Stimulated activated CD8-positive, alpha-beta memory T cell treated with anti-CD3 and anti-CD28 coated beads, Interleukin-2, amount 100 ng/mL, for 48 hours (primary cell): ENCODE measurements at regions not wholly inside any gene's neighbourhood (a gene's known extent, or its start where the extent isn't known, plus 50 kb on each side); places are given as distances from the start of the nearest gene placed in this dataset.

ENCODE experiments used
- DNase-seq, 2 donors: peaks; one replicate each; pipeline ENCODE4 v3.0.0-alpha.2; 2020; ENCODE audit warnings: low read depth in 2 of 2

- no peak for DNase-seq
Observed at GRCh38 chrX:57204306-57204705, 67.1 kb upstream of the SPIN2A start.

DNA sequence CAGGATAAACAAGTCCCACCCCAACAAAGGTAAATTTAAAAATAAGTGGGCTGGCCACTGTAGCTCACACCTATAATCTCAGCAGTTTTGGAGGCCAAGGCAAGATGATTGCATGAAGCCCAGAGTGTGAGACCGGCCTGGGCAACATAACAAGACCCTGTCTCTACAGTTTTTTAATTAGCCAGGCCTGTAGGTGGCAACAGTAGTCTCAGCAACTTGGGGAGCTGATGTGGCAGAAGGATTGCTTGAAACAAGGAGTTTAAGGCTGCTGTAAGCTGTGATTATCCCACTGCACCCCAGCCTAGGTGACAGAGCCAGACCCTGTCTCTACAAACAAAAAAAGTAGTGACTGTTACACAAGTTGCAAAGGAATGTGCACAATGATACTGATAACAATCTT, 74.6 kb upstream of the FAAH2 start:
- no peak for DNase-seq

DNA sequence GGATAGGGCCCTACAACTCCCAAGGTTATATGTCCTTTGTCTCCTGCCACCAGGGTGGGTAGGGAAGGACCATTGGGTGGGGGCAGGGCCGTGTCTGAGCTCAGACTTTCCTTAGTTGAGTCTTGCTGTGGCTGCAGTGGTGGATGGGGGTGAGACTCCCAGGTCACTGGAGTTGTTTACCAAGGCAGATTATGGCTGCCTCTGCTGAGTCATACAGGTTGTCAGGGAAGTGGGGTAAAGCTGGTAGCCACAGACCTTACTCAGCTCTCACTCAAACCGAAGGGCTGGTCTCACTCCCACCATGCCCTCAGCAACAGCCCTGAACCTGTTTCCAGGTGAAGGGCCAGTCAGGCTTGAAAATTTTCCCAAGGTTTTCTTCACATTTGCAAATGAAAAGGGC, 58.8 kb upstream of the FAAH2 start:
- DNase-seq = peak in 1 of 2 donors; percentile 13

GRCh38 chrX:57232658-57233360, 53.7 kb upstream of the FAAH2 start:
- DNase-seq = no peak
